ENCODE measurements at regions not wholly inside any gene's neighbourhood (a gene's known extent, or its start where the extent isn't known, plus 50 kb on each side); places are given as distances from the start of the nearest gene placed in this dataset.
"Not testable (repeated sequence)": the region's sequence is repeated elsewhere in the genome, so short reads cannot be mapped to it uniquely, and the experiment has no call there.

DNA sequence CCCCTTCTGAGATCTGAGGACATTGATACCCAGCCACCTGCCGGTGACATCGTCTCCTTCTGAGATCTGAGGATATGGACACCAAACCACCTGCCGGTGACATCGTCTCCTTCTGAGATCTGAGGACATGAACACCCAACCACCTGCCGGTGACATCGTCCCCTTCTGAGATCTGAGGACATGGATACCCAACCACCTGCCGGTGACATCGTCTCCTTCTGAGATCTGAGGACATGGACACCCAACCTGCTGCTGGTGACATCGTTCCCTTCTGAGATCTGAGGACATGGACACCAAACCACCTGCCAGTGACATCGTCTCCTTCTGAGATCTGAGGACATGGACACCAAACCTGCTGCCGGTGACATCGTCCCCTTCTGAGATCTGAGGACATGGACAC, 396.1 kb upstream of the TNRC6C start:
- H3K27ac ChIP-seq (ENCODE audit: low read depth in 1 of 2, low read length in 2 of 2); ATAC-seq (ENCODE audit: low FRiP score); H3K36me3 ChIP-seq (ENCODE audit: control insufficient read depth in 1 of 2, insufficient read depth in 2 of 2, low read length in 1 of 2); H3K4me1 ChIP-seq (ENCODE audit: control insufficient read depth in 1 of 2, insufficient read depth in 2 of 2, low read length in 2 of 2); H3K27me3 ChIP-seq (ENCODE audit: control insufficient read depth in 1 of 2, insufficient read depth in 2 of 2, low read length in 1 of 2); H3K9me3 ChIP-seq (ENCODE audit: control insufficient read depth, low read length); H3K4me3 ChIP-seq (ENCODE audit: low read length in 2 of 2); DNase-seq; intact Hi-C loops (cut with DNase I): not testable (repeated sequence)
- WGBS, 2 donors = 92 to 95% methylated on average over 12 of the region's 12 CpGs

DNA sequence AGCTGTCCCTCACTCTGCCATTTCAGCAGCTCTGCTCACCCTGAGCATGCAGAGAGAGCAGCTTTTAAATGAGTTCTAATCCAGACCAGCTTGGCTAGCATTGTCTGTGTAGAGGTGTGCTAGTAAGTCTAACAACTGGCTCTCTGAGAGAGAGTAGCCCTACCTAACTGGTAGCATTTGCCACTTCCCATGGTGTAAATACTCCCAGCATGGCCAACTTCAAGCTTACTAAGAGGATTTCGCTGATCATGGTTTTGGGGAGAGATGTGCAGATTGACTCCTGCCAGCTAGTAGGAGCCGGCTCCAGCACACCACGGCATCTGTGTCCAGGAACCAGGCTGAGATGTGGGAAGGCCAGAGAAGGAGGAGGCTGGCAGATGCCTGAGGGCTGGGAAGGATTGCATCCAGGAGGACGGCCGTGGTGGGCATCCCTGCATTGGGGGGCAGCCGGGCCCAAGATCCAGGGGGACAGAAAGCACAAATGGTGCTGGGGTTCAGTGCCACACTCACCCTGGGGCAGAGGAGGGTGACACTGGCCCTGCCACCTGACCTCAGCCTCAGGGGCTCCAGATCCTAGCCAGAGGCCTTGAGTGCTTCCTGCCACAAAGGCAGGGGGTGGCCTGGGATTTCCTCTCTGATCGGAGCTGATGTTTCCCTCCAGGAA, 394.9 kb upstream of the TNRC6C start:
- H3K4me3 ChIP-seq (ENCODE audit: low read length in 2 of 2) = no peak overlapping the region
- H3K36me3 ChIP-seq (ENCODE audit: control insufficient read depth in 1 of 2, insufficient read depth in 2 of 2, low read length in 1 of 2) = no peaks in the 10 kb centered on the region
- H3K9me3 ChIP-seq (ENCODE audit: control insufficient read depth, low read length) = no peaks in the 10 kb centered on the region
- no peaks in the 10 kb centered on the region for H3K4me1 ChIP-seq (ENCODE audit: control insufficient read depth in 1 of 2, insufficient read depth in 2 of 2, low read length in 2 of 2)
- WGBS, 2 donors = 96 to 97% methylated on average over 7 of the region's 7 CpGs
- no peak overlapping the region for H3K27ac ChIP-seq (ENCODE audit: low read depth in 1 of 2, low read length in 2 of 2)
- DNase-seq (no peak), ATAC-seq (ENCODE audit: low FRiP score) (no peak)
- H3K27me3 ChIP-seq (ENCODE audit: control insufficient read depth in 1 of 2, insufficient read depth in 2 of 2, low read length in 1 of 2) = no peaks in the 10 kb centered on the region
- intact Hi-C loops (cut with DNase I) = no loop called here

DNA sequence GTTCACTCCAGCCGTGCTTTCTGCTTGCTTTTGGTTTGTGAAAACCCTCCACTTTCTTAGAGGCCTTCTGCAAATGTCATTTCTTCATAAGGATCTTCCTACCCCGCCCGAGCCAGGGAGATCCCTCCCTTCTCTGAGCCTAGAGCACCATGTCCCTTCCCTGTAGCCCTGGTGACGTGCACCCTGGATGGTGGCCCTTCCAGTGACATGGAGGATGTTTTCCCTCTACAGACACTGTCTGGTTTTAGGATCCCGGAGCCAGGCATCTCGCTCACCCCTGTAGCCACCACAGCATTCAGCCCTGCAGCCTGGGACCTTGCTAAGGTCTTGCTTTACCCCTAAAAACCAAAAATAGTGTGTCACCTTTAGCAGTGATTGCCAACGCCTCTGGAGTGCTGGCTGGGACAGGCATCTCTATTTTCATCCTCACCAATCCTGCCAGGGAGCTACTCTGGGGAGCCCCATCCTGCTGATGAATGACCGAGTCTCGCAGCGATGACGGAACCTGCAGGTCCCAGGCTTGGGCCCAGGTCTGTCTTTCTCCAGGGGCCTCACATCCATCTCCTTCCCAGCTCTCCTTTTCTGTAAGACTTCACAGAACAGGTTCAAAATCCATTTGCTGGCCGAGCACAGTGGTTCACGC, 394.1 kb upstream of the TNRC6C start:
- no peak for ATAC-seq (ENCODE audit: low FRiP score)

DNA sequence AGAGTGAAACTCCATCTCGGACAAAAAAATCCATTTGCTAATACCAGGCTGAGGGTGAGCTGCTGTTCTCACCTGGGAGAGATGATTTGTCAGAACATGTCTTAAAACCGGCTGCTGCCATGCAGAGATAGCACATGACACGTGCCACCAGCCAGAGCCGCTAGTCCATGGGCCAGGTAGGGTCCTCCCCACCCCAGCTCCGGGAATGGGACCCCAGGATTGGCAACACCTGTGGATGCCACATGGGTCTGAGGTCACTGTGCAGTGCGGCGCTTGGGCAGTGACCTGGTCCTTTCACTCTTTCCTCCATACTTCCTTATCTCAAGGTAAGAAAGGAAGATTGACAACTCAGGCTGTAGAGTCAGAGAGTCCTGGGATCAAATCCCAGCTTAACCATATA, 393.3 kb upstream of the TNRC6C start:
- WGBS, 2 donors = 93 to 96% methylated on average over 7 of the region's 7 CpGs
- ATAC-seq (ENCODE audit: low FRiP score) (no peak), DNase-seq (peak in 1 of 2 donors; percentile 48)
- Histone ChIP-seq H3K4me3 (ENCODE audit: low read length in 2 of 2) (no peak overlapping the region), H3K27me3 (ENCODE audit: control insufficient read depth in 1 of 2, insufficient read depth in 2 of 2, low read length in 1 of 2) (no peaks in the 10 kb centered on the region), H3K9me3 (ENCODE audit: control insufficient read depth, low read length) (no peaks in the 10 kb centered on the region), H3K36me3 (ENCODE audit: control insufficient read depth in 1 of 2, insufficient read depth in 2 of 2, low read length in 1 of 2) (no peaks in the 10 kb centered on the region), H3K4me1 (ENCODE audit: control insufficient read depth in 1 of 2, insufficient read depth in 2 of 2, low read length in 2 of 2) (no peaks in the 10 kb centered on the region), H3K27ac (ENCODE audit: low read depth in 1 of 2, low read length in 2 of 2) (no peak overlapping the region)
- intact Hi-C loops (cut with DNase I) = no loop called here

More for the DNA sequence above, 394.1 kb upstream of the TNRC6C start:
- H3K9me3 ChIP-seq (ENCODE audit: control insufficient read depth, low read length) = no peaks in the 10 kb centered on the region
- H3K4me3 ChIP-seq (ENCODE audit: low read length in 2 of 2) = no peak overlapping the region
- no peaks in the 10 kb centered on the region for H3K27me3 ChIP-seq (ENCODE audit: control insufficient read depth in 1 of 2, insufficient read depth in 2 of 2, low read length in 1 of 2)
- DNase-seq = no peak
- H3K27ac ChIP-seq (ENCODE audit: low read depth in 1 of 2, low read length in 2 of 2) = no peak overlapping the region
- intact Hi-C loops (cut with DNase I) = no loop called here
- H3K36me3 ChIP-seq (ENCODE audit: control insufficient read depth in 1 of 2, insufficient read depth in 2 of 2, low read length in 1 of 2) = no peaks in the 10 kb centered on the region
- no peaks in the 10 kb centered on the region for H3K4me1 ChIP-seq (ENCODE audit: control insufficient read depth in 1 of 2, insufficient read depth in 2 of 2, low read length in 2 of 2)
- WGBS, 2 donors = 93% methylated on average over 13 of the region's 13 CpGs

DNA sequence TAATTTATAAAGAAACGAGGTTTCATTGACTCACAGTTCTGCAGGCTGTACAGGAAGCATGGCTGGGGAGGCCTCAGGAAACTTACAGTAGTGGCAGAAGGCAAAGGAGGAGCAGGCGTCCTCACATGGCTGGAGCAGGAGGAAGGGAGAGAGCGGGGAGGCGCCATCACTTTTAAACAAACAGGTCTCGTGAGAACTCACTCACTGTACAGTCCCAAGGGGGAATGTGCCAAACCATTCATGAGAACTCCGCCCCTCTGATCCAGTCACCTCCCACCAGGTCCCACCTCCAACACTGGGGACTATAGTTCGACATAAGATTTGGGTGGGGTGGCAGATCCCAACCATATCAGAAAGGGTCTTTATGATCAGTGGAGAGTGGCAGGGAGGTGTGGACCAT, 392.4 kb upstream of the TNRC6C start:
- Histone ChIP-seq H3K27ac (ENCODE audit: low read depth in 1 of 2, low read length in 2 of 2) (no peak overlapping the region), H3K4me3 (ENCODE audit: low read length in 2 of 2) (no peak overlapping the region), H3K27me3 (ENCODE audit: control insufficient read depth in 1 of 2, insufficient read depth in 2 of 2, low read length in 1 of 2) (no peaks in the 10 kb centered on the region), H3K4me1 (ENCODE audit: control insufficient read depth in 1 of 2, insufficient read depth in 2 of 2, low read length in 2 of 2) (no peaks in the 10 kb centered on the region), H3K36me3 (ENCODE audit: control insufficient read depth in 1 of 2, insufficient read depth in 2 of 2, low read length in 1 of 2) (no peaks in the 10 kb centered on the region), H3K9me3 (ENCODE audit: control insufficient read depth, low read length) (no peaks in the 10 kb centered on the region)
- WGBS, 2 donors = 84 to 88% methylated on average over 7 of the region's 7 CpGs
- intact Hi-C loops (cut with DNase I) = no loop called here
- no peak for ATAC-seq (ENCODE audit: low FRiP score)
- DNase-seq = peak in 1 of 2 donors; percentile 35

DNA sequence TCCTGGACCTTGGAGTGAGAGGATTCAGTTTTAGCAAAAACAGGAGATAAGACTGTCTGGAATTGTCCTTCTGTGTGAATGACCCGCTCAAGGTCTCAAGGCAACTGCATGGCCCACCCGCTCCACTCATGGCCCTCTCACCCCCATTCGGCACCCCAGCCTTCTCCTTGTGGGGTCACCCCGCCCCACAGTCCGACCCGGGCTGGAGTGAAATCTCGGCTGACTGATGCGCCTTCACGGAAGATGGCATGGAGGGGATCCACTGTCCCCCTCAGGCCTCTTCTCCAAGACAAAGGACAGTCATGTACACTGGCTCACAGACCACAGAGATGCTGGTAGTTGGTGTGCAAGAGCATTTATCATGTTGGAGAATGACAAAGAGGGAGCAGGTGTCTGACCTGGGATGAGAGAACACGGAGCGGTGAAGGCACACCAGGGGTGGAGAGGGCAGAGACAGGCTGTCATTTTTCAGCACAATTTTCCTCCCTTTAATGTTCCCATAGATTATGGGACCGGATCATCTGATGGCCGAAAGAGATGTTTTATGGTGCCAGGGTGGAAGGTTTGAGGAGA, 391.9 kb upstream of the TNRC6C start:
- WGBS, 2 donors = 94 to 95% methylated on average over 13 of the region's 13 CpGs
- no peak overlapping the region for H3K27ac ChIP-seq (ENCODE audit: low read depth in 1 of 2, low read length in 2 of 2)
- intact Hi-C loops (cut with DNase I) = no loop called here
- H3K9me3 ChIP-seq (ENCODE audit: control insufficient read depth, low read length) = no peaks in the 10 kb centered on the region
- peak in 1 of 2 donors; percentile 57 for DNase-seq
- no peak for ATAC-seq (ENCODE audit: low FRiP score)
- H3K36me3 ChIP-seq (ENCODE audit: control insufficient read depth in 1 of 2, insufficient read depth in 2 of 2, low read length in 1 of 2) = no peaks in the 10 kb centered on the region
- no peak overlapping the region for H3K4me3 ChIP-seq (ENCODE audit: low read length in 2 of 2)
- no peaks in the 10 kb centered on the region for H3K4me1 ChIP-seq (ENCODE audit: control insufficient read depth in 1 of 2, insufficient read depth in 2 of 2, low read length in 2 of 2)
- H3K27me3 ChIP-seq (ENCODE audit: control insufficient read depth in 1 of 2, insufficient read depth in 2 of 2, low read length in 1 of 2) = no peaks in the 10 kb centered on the region

DNA sequence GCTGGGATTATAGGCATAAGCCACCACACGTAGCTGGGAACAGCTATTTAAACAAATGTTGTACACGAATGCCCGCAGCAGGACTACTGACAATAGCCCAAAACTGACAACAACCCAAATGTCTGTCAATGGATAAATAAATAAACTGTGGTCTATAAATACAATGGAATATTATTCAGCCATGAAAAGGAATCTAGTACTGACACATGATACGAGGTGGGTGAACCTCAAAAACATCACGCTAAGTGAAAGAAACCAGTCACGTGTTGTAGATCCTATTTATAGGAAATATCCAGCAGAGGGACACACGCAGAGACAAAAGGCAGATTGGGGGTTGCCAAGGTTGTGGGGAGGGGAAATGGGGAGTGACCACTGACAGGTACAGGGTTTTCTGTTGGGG, 390.0 kb upstream of the TNRC6C start:
- no peak overlapping the region for H3K4me3 ChIP-seq (ENCODE audit: low read length in 2 of 2)
- no peak for DNase-seq
- no peak for ATAC-seq (ENCODE audit: low FRiP score)
- WGBS, 2 donors = 94% methylated on average over 7 of the region's 7 CpGs
- no peaks in the 10 kb centered on the region for H3K36me3 ChIP-seq (ENCODE audit: control insufficient read depth in 1 of 2, insufficient read depth in 2 of 2, low read length in 1 of 2)
- no peaks in the 10 kb centered on the region for H3K27me3 ChIP-seq (ENCODE audit: control insufficient read depth in 1 of 2, insufficient read depth in 2 of 2, low read length in 1 of 2)
- no peaks in the 10 kb centered on the region for H3K9me3 ChIP-seq (ENCODE audit: control insufficient read depth, low read length)
- H3K27ac ChIP-seq (ENCODE audit: low read depth in 1 of 2, low read length in 2 of 2) = no peak overlapping the region
- intact Hi-C loops (cut with DNase I) = no loop called here
- H3K4me1 ChIP-seq (ENCODE audit: control insufficient read depth in 1 of 2, insufficient read depth in 2 of 2, low read length in 2 of 2) = no peaks in the 10 kb centered on the region

DNA sequence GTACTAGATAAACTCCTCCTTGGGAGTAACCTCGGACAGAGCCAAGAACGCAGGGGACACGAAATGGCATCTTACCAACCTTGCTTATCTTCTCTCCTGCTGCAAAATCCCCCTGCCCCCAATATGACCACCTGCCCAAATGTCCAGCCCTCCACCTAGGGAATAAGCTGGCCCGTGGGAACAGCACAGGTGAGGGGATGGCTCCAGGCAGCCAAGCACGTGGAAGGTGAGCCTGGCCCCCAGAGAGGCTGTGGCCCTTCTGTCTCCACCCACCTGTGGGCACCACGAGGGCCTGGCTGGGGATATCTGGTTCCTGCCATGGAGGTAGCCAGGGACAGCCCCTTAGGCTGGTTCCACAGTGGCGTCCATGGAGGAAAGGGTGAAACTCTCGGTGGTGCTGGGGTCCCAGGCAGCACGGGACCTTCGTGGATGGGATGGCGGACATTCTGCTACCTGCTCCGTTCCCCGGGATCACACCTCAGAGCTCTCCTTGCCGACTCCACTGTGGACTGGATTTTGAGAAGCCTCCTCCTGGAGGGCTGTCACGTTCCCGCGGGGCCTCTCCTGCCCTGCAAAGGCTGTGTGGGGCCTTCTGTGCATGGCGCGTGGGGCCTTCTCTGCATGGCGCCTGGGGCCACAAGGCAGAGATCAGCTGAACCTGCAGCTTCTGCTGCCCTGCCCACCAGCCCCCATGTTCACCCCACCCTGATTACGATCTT, 388.5 kb upstream of the TNRC6C start:
- intact Hi-C loops (cut with DNase I) = no loop called here
- no peak for ATAC-seq (ENCODE audit: low FRiP score)
- H3K36me3 ChIP-seq (ENCODE audit: control insufficient read depth in 1 of 2, insufficient read depth in 2 of 2, low read length in 1 of 2) = no peaks in the 10 kb centered on the region
- H3K4me1 ChIP-seq (ENCODE audit: control insufficient read depth in 1 of 2, insufficient read depth in 2 of 2, low read length in 2 of 2) = no peaks in the 10 kb centered on the region
- WGBS, 2 donors = 90 to 95% methylated on average over 21 of the region's 21 CpGs
- H3K9me3 ChIP-seq (ENCODE audit: control insufficient read depth, low read length) = no peaks in the 10 kb centered on the region
- H3K4me3 ChIP-seq (ENCODE audit: low read length in 2 of 2) = no peak overlapping the region
- H3K27ac ChIP-seq (ENCODE audit: low read depth in 1 of 2, low read length in 2 of 2) = no peak overlapping the region
- DNase-seq = peak in 1 of 2 donors; percentile 68
- H3K27me3 ChIP-seq (ENCODE audit: control insufficient read depth in 1 of 2, insufficient read depth in 2 of 2, low read length in 1 of 2) = no peaks in the 10 kb centered on the region
